ENCODE measurements at regions not wholly inside any gene's neighbourhood (a gene's known extent, or its start where the extent isn't known, plus 50 kb on each side); places are given as distances from the start of the nearest gene placed in this dataset.
"Not testable (repeated sequence)": the region's sequence is repeated elsewhere in the genome, so short reads cannot be mapped to it uniquely, and the experiment has no call there.

DNA sequence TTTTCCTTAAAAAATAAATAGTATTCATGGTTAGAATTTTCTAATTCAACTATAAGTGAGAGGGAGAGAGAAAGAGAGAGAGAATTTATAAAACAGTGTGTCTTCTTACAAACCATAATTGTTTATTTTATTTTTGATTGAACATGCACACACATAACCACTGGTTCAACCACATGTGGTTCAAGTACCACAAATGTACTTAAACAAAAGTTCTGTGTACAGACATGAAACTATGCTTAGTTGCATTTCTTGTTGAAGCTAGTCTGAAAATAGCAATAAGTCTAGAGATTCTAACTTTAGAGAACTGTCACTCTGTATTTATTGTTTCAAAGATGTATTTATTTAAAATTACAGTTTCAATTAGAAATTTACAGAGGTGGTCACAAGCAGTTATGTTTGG lies 130.6 kb upstream of the PDE4D start:
- Mint-ChIP-seq H3K27me3 (ENCODE audit: low read depth, poor library complexity) (peaks cover 5% of the 10 kb centered on the region), H3K4me3 (no peak overlapping the region), H3K36me3 (ENCODE audit: low read depth) (no peaks in the 10 kb centered on the region), H3K4me1 (no peaks in the 10 kb centered on the region), H3K27ac (no peak overlapping the region), H3K9me3 (no peaks in the 10 kb centered on the region)
- TF ChIP-seq, protein P1, sequence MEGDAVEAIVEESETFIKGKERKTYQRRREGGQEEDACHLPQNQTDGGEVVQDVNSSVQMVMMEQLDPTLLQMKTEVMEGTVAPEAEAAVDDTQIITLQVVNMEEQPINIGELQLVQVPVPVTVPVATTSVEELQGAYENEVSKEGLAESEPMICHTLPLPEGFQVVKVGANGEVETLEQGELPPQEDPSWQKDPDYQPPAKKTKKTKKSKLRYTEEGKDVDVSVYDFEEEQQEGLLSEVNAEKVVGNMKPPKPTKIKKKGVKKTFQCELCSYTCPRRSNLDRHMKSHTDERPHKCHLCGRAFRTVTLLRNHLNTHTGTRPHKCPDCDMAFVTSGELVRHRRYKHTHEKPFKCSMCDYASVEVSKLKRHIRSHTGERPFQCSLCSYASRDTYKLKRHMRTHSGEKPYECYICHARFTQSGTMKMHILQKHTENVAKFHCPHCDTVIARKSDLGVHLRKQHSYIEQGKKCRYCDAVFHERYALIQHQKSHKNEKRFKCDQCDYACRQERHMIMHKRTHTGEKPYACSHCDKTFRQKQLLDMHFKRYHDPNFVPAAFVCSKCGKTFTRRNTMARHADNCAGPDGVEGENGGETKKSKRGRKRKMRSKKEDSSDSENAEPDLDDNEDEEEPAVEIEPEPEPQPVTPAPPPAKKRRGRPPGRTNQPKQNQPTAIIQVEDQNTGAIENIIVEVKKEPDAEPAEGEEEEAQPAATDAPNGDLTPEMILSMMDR (IDR thresholded peaks at IDR 0.05) = no peak
- DNase-seq = no peak

DNA sequence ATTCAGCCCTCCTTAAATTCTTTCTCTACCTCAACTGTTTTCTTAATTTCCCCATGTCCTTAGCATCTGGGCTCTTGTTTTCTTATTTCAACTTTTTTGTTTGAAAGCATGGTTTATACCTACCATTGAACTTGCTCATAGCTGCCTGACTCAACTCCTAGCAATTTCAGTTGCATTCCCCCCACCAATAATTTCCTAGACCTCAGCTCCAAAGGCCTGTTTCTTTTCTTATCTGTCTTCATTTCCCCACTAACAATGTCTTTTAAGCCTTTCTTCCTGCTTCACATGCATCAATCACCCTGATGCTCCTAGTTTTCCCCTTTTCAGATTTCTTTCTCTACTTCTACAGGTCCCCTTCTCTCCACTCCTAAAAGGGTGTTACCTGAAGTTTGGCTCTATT lies 129.7 kb upstream of the PDE4D start:
- H3K4me1 Mint-ChIP-seq = no peaks in the 10 kb centered on the region
- no peak overlapping the region for H3K4me3 Mint-ChIP-seq
- DNase-seq = no peak
- peaks cover 5% of the 10 kb centered on the region for H3K27me3 Mint-ChIP-seq (ENCODE audit: low read depth, poor library complexity)
- H3K9me3 Mint-ChIP-seq = no peaks in the 10 kb centered on the region
- no peaks in the 10 kb centered on the region for H3K36me3 Mint-ChIP-seq (ENCODE audit: low read depth)
- H3K27ac Mint-ChIP-seq = no peak overlapping the region
- TF ChIP-seq, protein P1 (IDR thresholded peaks at IDR 0.05) = no peak

DNA sequence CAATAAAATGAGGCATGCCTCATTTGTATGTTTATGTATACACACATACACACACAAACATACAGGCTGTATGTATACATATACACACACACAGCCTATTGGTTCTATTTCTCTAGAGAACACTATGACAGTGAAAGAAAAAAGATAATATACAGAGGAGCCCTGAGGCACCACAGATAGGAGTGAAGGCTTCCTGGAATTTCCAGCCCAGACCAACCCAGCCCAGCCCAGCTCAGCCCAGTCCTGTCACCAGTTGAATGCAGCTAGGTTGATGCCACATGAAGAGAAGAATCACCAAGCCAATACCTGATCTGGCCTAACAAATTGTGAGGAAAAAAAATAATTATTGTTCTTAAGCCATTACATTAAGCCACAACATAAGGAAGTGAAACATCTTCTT lies 126.9 kb upstream of the PDE4D start:
- Mint-ChIP-seq H3K27ac (no peak overlapping the region), H3K36me3 (ENCODE audit: low read depth) (no peaks in the 10 kb centered on the region)

DNA sequence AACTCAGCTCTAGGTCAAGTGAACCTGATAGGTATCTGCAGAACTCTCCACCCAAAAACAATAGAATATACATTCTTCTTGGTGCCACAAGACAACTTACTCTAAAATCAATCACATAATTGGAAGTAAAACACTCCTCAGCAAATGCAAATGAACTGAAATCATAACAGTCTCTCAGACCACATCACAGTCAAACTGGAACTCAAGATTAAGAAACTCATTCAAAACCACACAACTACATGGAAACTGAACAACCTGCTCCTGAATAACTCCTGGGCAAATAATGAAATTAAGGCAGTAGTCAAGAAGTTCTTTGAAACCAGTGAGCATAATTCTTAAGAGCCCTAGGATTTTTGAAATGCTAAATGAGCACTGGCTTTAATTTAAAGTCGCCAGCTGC lies 125.4 kb upstream of the PDE4D start:
- not testable (repeated sequence) for H3K36me3 Mint-ChIP-seq (ENCODE audit: low read depth); H3K27me3 Mint-ChIP-seq (ENCODE audit: low read depth, poor library complexity); H3K4me1 Mint-ChIP-seq; H3K27ac Mint-ChIP-seq; H3K9me3 Mint-ChIP-seq; DNase-seq; H3K4me3 Mint-ChIP-seq

More for the DNA sequence above, 126.9 kb upstream of the PDE4D start:
- H3K4me1 Mint-ChIP-seq = no peaks in the 10 kb centered on the region
- H3K4me3 Mint-ChIP-seq = no peak overlapping the region
- DNase-seq = no peak
- peaks cover 5% of the 10 kb centered on the region for H3K27me3 Mint-ChIP-seq (ENCODE audit: low read depth, poor library complexity)
- TF ChIP-seq, protein P1 (IDR thresholded peaks at IDR 0.05) = no peak
- peaks cover 10% of the 10 kb centered on the region for H3K9me3 Mint-ChIP-seq

DNA sequence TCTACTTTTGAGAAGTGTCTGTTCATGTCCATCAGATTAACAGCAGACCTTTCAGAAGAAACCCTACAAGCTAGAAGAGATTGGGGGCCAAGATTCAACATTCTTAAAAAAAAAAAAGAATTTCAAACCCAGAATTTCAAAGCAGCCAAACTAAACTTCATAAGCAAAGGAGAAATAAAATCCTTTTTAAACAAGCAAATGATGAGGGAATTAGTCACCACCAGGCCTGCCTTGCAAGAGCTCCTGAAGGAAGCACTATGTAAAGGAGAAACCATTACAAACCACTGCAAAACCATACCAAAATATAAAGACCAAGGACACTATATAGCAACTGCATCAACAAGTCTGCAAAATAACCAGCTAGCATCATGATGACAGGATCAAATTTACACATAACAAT lies 124.6 kb upstream of the PDE4D start:
- DNase-seq = no peak
- no peak overlapping the region for H3K4me3 Mint-ChIP-seq
- H3K27ac Mint-ChIP-seq = no peak overlapping the region
- peaks cover 10% of the 10 kb centered on the region for H3K9me3 Mint-ChIP-seq
- H3K27me3 Mint-ChIP-seq (ENCODE audit: low read depth, poor library complexity) = peaks cover 5% of the 10 kb centered on the region
- H3K36me3 Mint-ChIP-seq (ENCODE audit: low read depth) = no peaks in the 10 kb centered on the region
- no peaks in the 10 kb centered on the region for H3K4me1 Mint-ChIP-seq
- TF ChIP-seq, protein P1 (IDR thresholded peaks at IDR 0.05) = no peak

DNA sequence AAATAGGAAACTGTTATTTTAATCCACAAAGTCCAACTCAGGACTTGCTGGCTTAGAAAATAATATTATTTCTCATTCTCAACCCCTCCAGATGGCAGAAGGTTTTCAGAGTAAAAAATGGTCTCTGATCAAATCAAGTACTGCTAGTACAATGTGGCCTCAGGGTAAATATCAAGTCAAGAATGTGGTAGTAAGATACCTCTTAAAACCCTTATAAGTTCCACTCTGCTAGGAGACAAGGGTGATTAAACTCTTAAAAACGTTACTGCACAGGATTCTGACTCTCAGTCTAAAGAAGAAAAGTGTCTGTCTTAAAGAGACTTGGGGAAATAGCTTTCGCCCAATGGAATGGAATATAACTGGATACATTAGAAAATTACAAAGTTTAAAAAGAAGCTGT lies 120.8 kb upstream of the PDE4D start:
- H3K4me1 Mint-ChIP-seq = no peaks in the 10 kb centered on the region
- TF ChIP-seq, protein P1 (IDR thresholded peaks at IDR 0.05) = no peak
- no peaks in the 10 kb centered on the region for H3K36me3 Mint-ChIP-seq (ENCODE audit: low read depth)
- H3K27me3 Mint-ChIP-seq (ENCODE audit: low read depth, poor library complexity) = no peaks in the 10 kb centered on the region
- no peak for DNase-seq
- no peak overlapping the region for H3K27ac Mint-ChIP-seq
- H3K4me3 Mint-ChIP-seq = no peak overlapping the region
- peaks cover 10% of the 10 kb centered on the region for H3K9me3 Mint-ChIP-seq
